Endothelial cell of umbilical vein (primary cell): ENCODE measurements at regions not wholly inside any gene's neighbourhood (a gene's known extent, or its start where the extent isn't known, plus 50 kb on each side); places are given as distances from the start of the nearest gene placed in this dataset.
"Not testable (repeated sequence)": the region's sequence is repeated elsewhere in the genome, so short reads cannot be mapped to it uniquely, and the experiment has no call there.

ENCODE experiments used
- EZH2 ChIP-seq: IDR thresholded peaks from 2 replicates; pipeline ENCODE4 v1.6.1; 2012; ENCODE audit warnings: borderline replicate concordance, low read depth, mild to moderate bottlenecking, moderate library complexity, low read length, inconsistent platforms; ENCODE audit not compliant: severe bottlenecking
- FOS ChIP-seq: IDR thresholded peaks from 2 replicates; pipeline ENCODE4 v1.6.1; 2011; ENCODE audit warnings: mild to moderate bottlenecking, low read length, moderate library complexity, borderline replicate concordance; ENCODE audit not compliant: insufficient read depth
- JUN ChIP-seq: IDR thresholded peaks from 2 replicates; pipeline ENCODE4 v1.6.1; 2011; ENCODE audit warnings: borderline replicate concordance, low read depth; ENCODE audit not compliant: insufficient read length, insufficient read depth
- POLR2A ChIP-seq: IDR thresholded peaks from 2 replicates; pipeline ENCODE4 v1.6.1; 2012; ENCODE audit warnings: low read depth, mild to moderate bottlenecking, control low read depth, low read length
- POLR2AphosphoS5 ChIP-seq: IDR thresholded peaks from 2 replicates; pipeline ENCODE4 v1.6.1; 2012; ENCODE audit warnings: low read depth, mild to moderate bottlenecking, control low read depth, low read length, moderate library complexity; ENCODE audit not compliant: insufficient read depth
- TF ChIP-seq, protein P1 (sequence below), 2 donors: IDR thresholded peaks; 1 replicate in 1 of 2; 2 replicates in 1 of 2; pipeline ENCODE4 v1.5.1; 2011; ENCODE audit warnings: low read length in 2 of 2, mild to moderate bottlenecking in 2 of 2, moderate library complexity in 2 of 2, control low read depth in 1 of 2, inconsistent platforms in 1 of 2, low read depth in 1 of 2; ENCODE audit not compliant: insufficient read depth in 1 of 2; ENCODE audit errors: extremely low read depth in 1 of 2

DNA sequence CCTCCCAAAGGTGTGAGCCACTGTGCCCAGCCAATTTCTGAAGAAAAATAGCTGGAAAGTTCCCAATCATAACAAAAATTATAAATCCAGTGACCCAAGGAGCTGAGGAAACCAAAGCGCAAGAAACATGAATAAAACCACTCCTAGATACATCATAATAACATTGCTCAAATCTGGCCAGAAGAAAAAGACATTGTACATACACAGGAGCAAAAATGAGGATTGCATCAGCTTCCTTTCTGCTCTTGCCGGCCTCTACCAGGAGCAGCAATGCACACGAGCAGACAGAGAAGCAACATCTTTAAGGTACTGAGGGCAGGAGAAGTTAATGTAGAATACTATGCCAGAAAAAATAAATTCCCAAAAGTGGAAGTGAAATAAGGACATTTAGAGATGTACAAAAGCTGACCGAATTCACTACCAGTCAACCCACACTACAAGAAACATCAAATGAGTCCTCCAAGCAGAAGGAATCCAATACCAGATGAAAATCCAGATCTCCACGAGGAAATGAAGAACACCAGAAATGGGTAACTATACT lies 127.0 kb upstream of the NBPF11 start:
- TF ChIP-seq EZH2, POLR2A, JUN, FOS, POLR2AphosphoS5: not testable (repeated sequence)
- TF ChIP-seq, protein P1, sequence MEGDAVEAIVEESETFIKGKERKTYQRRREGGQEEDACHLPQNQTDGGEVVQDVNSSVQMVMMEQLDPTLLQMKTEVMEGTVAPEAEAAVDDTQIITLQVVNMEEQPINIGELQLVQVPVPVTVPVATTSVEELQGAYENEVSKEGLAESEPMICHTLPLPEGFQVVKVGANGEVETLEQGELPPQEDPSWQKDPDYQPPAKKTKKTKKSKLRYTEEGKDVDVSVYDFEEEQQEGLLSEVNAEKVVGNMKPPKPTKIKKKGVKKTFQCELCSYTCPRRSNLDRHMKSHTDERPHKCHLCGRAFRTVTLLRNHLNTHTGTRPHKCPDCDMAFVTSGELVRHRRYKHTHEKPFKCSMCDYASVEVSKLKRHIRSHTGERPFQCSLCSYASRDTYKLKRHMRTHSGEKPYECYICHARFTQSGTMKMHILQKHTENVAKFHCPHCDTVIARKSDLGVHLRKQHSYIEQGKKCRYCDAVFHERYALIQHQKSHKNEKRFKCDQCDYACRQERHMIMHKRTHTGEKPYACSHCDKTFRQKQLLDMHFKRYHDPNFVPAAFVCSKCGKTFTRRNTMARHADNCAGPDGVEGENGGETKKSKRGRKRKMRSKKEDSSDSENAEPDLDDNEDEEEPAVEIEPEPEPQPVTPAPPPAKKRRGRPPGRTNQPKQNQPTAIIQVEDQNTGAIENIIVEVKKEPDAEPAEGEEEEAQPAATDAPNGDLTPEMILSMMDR (IDR thresholded peaks at IDR 0.05; ENCODE audit: extremely low read depth in 1 of 2, insufficient read depth in 1 of 2, low read depth in 1 of 2, low read length in 2 of 2) = not testable (repeated sequence)
